WTC11 (cell line): ENCODE measurements at regions not wholly inside any gene's neighbourhood (a gene's known extent, or its start where the extent isn't known, plus 50 kb on each side); places are given as distances from the start of the nearest gene placed in this dataset.

Experiments used
- ESRRA ChIP-seq: sonication (generic); formaldehyde crosslinking; IDR thresholded peaks from 2 replicates; pipeline ENCODE4 v1.8.1; 2022; ENCODE audit warnings: mild to moderate bottlenecking, missing genetic modification reagents, borderline replicate concordance
- FOXK1 ChIP-seq: sonication (generic); formaldehyde crosslinking; IDR thresholded peaks from 2 replicates; pipeline ENCODE4 v1.8.0; 2022; ENCODE audit warnings: mild to moderate bottlenecking, moderate library complexity, missing genetic modification reagents
- GRHL2 ChIP-seq: fragments of 250-450 bp; sonication (Bioruptor Pico); IDR thresholded peaks from 2 replicates; pipeline ENCODE4 v1.8.0; 2022; ENCODE audit warnings: mild to moderate bottlenecking, moderate library complexity; ENCODE audit not compliant: insufficient replicate concordance, severe bottlenecking
- HMGA2 ChIP-seq: fragments of 250-450 bp; sonication (Bioruptor Pico); IDR thresholded peaks from 2 replicates; pipeline ENCODE4 v1.4.0; 2021; ENCODE audit warnings: mild to moderate bottlenecking, moderate library complexity
- IRF2 ChIP-seq: sonication (generic); formaldehyde crosslinking; IDR thresholded peaks from 2 replicates; pipeline ENCODE4 v1.8.0; 2022; ENCODE audit warnings: low read depth, missing genetic modification reagents, borderline replicate concordance
- NR2C2 ChIP-seq: sonication (generic); formaldehyde crosslinking; IDR thresholded peaks from 2 replicates; pipeline ENCODE4 v1.8.0; 2022; ENCODE audit warnings: mild to moderate bottlenecking, missing genetic modification reagents
- SP1 ChIP-seq: sonication (generic); formaldehyde crosslinking; conservative IDR thresholded peaks from 2 replicates; pipeline ENCODE4 v1.8.1; 2022; ENCODE audit warnings: missing genetic modification reagents
- TEAD1 ChIP-seq: sonication (generic); formaldehyde crosslinking; IDR thresholded peaks from 2 replicates; pipeline ENCODE4 v1.8.0; 2022; ENCODE audit warnings: mild to moderate bottlenecking, missing genetic modification reagents
- ZNF121 ChIP-seq: sonication (generic); formaldehyde crosslinking; IDR thresholded peaks from 2 replicates; pipeline ENCODE4 v1.8.0; 2023; ENCODE audit warnings: missing genetic modification reagents
- ZNF232 ChIP-seq: sonication (generic); formaldehyde crosslinking; IDR thresholded peaks from 2 replicates; pipeline ENCODE4 v1.8.0; 2022; ENCODE audit warnings: mild to moderate bottlenecking, missing genetic modification reagents
- TF ChIP-seq, protein P1 (sequence below): fragments of 200-600 bp; IDR thresholded peaks from 2 replicates; pipeline ENCODE4 v1.8.0; 2022; ENCODE audit warnings: antibody characterized with exemption
- TF ChIP-seq, protein P2 (sequence below): sonication (generic); formaldehyde crosslinking; IDR thresholded peaks from 2 replicates; pipeline ENCODE4 v1.8.1; 2022; ENCODE audit warnings: low read depth, missing genetic modification reagents, borderline replicate concordance

DNA sequence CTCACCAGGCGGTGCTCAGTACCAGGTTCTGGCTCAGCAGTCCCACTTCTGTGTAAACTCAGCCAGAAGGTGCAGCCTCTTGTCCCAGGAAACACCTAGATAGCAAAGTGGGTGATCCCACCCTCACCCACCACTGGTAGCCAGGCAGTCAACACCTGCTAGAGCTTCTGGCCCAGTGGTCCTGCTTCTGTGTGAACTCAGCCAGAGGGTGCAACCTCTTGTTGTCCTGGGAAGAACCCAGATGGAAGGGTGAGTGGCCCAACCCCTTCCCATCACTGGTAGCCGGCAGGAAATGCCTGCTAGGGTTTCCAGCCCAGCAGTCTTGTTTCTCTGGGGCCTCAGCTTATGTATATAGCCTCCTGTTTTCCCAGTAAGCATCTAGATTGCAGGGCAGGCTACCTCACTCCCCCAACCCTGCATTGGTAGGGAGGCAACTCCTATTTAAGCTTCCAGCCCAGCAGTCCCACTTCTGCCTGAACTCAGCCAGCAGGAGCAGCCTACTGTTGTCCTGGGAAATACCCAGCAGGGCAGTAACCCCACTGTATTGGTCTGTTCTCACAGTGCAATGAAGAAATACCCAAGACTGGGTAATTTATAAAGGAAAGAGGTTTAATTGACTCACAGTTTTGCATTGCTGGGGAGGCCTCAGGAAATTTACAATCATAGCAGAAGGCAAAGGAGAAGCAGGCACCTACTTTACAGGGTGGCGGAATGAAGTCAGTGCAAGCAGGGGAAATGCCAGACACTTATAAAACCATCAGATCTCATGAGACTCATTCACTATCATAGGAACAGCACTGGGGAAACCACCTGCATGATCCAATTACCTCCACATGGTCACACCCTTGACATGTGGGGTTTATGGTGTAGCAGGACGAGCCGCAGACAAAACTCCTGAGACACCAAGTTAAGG, 110.6 kb downstream of the DTWD1 start:
- TF ChIP-seq, protein P1, sequence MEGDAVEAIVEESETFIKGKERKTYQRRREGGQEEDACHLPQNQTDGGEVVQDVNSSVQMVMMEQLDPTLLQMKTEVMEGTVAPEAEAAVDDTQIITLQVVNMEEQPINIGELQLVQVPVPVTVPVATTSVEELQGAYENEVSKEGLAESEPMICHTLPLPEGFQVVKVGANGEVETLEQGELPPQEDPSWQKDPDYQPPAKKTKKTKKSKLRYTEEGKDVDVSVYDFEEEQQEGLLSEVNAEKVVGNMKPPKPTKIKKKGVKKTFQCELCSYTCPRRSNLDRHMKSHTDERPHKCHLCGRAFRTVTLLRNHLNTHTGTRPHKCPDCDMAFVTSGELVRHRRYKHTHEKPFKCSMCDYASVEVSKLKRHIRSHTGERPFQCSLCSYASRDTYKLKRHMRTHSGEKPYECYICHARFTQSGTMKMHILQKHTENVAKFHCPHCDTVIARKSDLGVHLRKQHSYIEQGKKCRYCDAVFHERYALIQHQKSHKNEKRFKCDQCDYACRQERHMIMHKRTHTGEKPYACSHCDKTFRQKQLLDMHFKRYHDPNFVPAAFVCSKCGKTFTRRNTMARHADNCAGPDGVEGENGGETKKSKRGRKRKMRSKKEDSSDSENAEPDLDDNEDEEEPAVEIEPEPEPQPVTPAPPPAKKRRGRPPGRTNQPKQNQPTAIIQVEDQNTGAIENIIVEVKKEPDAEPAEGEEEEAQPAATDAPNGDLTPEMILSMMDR = no peak
- no peak for TF ChIP-seq NR2C2 (CRISPR knock-in tag)
- TF ChIP-seq, protein P2, sequence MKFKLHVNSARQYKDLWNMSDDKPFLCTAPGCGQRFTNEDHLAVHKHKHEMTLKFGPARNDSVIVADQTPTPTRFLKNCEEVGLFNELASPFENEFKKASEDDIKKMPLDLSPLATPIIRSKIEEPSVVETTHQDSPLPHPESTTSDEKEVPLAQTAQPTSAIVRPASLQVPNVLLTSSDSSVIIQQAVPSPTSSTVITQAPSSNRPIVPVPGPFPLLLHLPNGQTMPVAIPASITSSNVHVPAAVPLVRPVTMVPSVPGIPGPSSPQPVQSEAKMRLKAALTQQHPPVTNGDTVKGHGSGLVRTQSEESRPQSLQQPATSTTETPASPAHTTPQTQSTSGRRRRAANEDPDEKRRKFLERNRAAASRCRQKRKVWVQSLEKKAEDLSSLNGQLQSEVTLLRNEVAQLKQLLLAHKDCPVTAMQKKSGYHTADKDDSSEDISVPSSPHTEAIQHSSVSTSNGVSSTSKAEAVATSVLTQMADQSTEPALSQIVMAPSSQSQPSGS (CRISPR knock-in tag) = no peak
- TF ChIP-seq GRHL2 (CRISPR knock-in tag) = no peak
- TF ChIP-seq ZNF232 = no peak
- TF ChIP-seq IRF2 = no peak
- TF ChIP-seq HMGA2 (CRISPR knock-in tag) = no peak
- no peak for TF ChIP-seq ESRRA (CRISPR knock-in tag)
- TF ChIP-seq TEAD1 = no peak
- TF ChIP-seq ZNF121 (CRISPR knock-in tag) = no peak
- TF ChIP-seq FOXK1 (CRISPR knock-in tag) = no peak
- TF ChIP-seq SP1 = no peak
